ENCODE measurements at regions not wholly inside any gene's neighbourhood (a gene's known extent, or its start where the extent isn't known, plus 50 kb on each side); places are given as distances from the start of the nearest gene placed in this dataset.

- TF ChIP-seq CTCF (IDR thresholded peaks at IDR 0.05) (no peak), POLR2A (IDR thresholded peaks at IDR 0.05) (no peak)
These were observed 734.5 kb upstream of the ZNF608 start for GRCh38 chr5:125480911-125481310.
